OCI-LY7 (cell line): ENCODE measurements at regions not wholly inside any gene's neighbourhood (a gene's known extent, or its start where the extent isn't known, plus 50 kb on each side); places are given as distances from the start of the nearest gene placed in this dataset.

Source experiments
- BruUV-seq: library from RNA; stranded (reverse); fragments of 400-500 nt; replicated peaks from 2 replicates; lab custom pipeline; 2021; lab: Mats Ljungman, UMichigan
- CTCF ChIA-PET: fragments of 300-600 bp; sonication (Branson Sonifier 250); formaldehyde crosslinking; loops from one replicate; lab custom pipeline; 2022; ENCODE audit warnings: antibody characterized with exemption; ENCODE audit not compliant: unreplicated experiment; lab: Charles Lee
- POLR2A ChIA-PET: fragments of 300-600 bp; sonication (Branson Sonifier 250); formaldehyde crosslinking; loops from one replicate; lab custom pipeline; 2022; ENCODE audit warnings: antibody characterized with exemption; lab: Charles Lee
- DNase-seq: peaks from one replicate; pipeline ENCODE4 v3.0.0-alpha.2; 2015; ENCODE audit warnings: low spot score
- H2AFZ ChIP-seq: fragments of 200-600 bp; sonication (generic), shearing (Covaris generic); 2 replicates; pipeline ENCODE4 v1.6.1; 2014; ENCODE audit warnings: mild to moderate bottlenecking, antibody characterized with exemption, low read length, moderate library complexity
- H3K27ac ChIP-seq: fragments of 200-600 bp; sonication (generic); 2 replicates; pipeline ENCODE4 v1.5.1; 2014; ENCODE audit warnings: mixed run types, low read depth, mild to moderate bottlenecking, moderate library complexity, low read length, inconsistent platforms; ENCODE audit not compliant: poor library complexity, severe bottlenecking
- H3K36me3 ChIP-seq: fragments of 200-600 bp; sonication (generic); 2 replicates; pipeline ENCODE4 v1.6.1; 2014; ENCODE audit warnings: mild to moderate bottlenecking, antibody characterized with exemption, low read length, moderate library complexity, mixed read lengths; ENCODE audit not compliant: insufficient read depth
- H3K4me1 ChIP-seq: fragments of 200-600 bp; sonication (generic); 2 replicates; pipeline ENCODE4 v1.5.1; 2014; ENCODE audit warnings: mild to moderate bottlenecking, low read length; ENCODE audit not compliant: insufficient read depth, poor library complexity, severe bottlenecking
- H3K4me2 ChIP-seq: fragments of 200-600 bp; sonication (generic); 2 replicates; pipeline ENCODE4 v1.6.1; 2014; ENCODE audit warnings: mild to moderate bottlenecking, low read length
- H3K4me3 ChIP-seq: fragments of 200-600 bp; sonication (generic); 2 replicates; pipeline ENCODE4 v1.5.1; 2014; ENCODE audit warnings: mild to moderate bottlenecking, low read depth, low read length; ENCODE audit not compliant: poor library complexity, severe bottlenecking
- H3K79me2 ChIP-seq: fragments of 200-600 bp; sonication (generic); 2 replicates; pipeline ENCODE4 v1.6.1; 2016; ENCODE audit warnings: low read depth, mild to moderate bottlenecking, low read length, moderate library complexity, mixed read lengths; ENCODE audit not compliant: insufficient read depth
- H3K9me2 ChIP-seq: fragments of 200-600 bp; sonication (generic); 2 replicates; pipeline ENCODE4 v1.6.1; 2016; ENCODE audit warnings: mild to moderate bottlenecking, low read length, mixed read lengths; ENCODE audit not compliant: insufficient read depth
- H3K9me3 ChIP-seq: fragments of 200-600 bp; sonication (generic); 2 replicates; pipeline ENCODE4 v1.6.1; 2014; ENCODE audit warnings: mild to moderate bottlenecking, mixed run types, low read length, mixed read lengths
- H4K20me1 ChIP-seq: fragments of 200-600 bp; sonication (generic); 2 replicates; pipeline ENCODE4 v1.6.1; 2014; ENCODE audit warnings: mild to moderate bottlenecking, antibody characterized with exemption, low read length, moderate library complexity, mixed read lengths; ENCODE audit not compliant: insufficient read depth
- EZH2phosphoT487 ChIP-seq: fragments of 200-600 bp; sonication (generic); IDR thresholded peaks from 2 replicates; pipeline ENCODE4 v1.6.1; 2018; ENCODE audit warnings: low read depth, borderline replicate concordance, mild to moderate bottlenecking, mixed run types, antibody characterized with exemption, low read length, moderate library complexity, mixed read lengths
- intact Hi-C: fragments of 100-400 bp; cut with micrococcal nuclease; formaldehyde crosslinking; loops from one replicate; pipeline ENCODE4 v1.10.0; 2022; ENCODE audit not compliant: unreplicated experiment
- TF ChIP-seq, protein P1 (sequence below): fragments of 200-600 bp; sonication (generic); conservative IDR thresholded peaks from 2 replicates; pipeline ENCODE4 v1.5.1; 2014; ENCODE audit warnings: mild to moderate bottlenecking, antibody characterized with exemption, low read length, moderate library complexity, mixed read lengths

GRCh38 chr17:65393514-65393913 lies 167.9 kb downstream of the AXIN2 start:
- ChIA-PET POLR2A (no interaction called here), CTCF (no interaction called here)
- no peak overlapping the region for H2AFZ ChIP-seq
- no peaks in the 10 kb centered on the region for H3K36me3 ChIP-seq
- no peak for DNase-seq
- H3K9me3 ChIP-seq: no peaks in the 10 kb centered on the region
- no peak overlapping the region for H3K27ac ChIP-seq
- no peak overlapping the region for H3K4me3 ChIP-seq
- no TSS peak for BruUV-seq
- intact Hi-C loops: loop anchor here (10.0 kb wide), 1 partner anchor 59 kb away; no protein-coding TSS in a partner anchor
- no peaks in the 10 kb centered on the region for H3K9me2 ChIP-seq
- no peak overlapping the region for H3K4me2 ChIP-seq
- no peaks in the 10 kb centered on the region for H3K79me2 ChIP-seq
- no peaks in the 10 kb centered on the region for H4K20me1 ChIP-seq
- TF ChIP-seq EZH2phosphoT487: no peak
- TF ChIP-seq, protein P1, sequence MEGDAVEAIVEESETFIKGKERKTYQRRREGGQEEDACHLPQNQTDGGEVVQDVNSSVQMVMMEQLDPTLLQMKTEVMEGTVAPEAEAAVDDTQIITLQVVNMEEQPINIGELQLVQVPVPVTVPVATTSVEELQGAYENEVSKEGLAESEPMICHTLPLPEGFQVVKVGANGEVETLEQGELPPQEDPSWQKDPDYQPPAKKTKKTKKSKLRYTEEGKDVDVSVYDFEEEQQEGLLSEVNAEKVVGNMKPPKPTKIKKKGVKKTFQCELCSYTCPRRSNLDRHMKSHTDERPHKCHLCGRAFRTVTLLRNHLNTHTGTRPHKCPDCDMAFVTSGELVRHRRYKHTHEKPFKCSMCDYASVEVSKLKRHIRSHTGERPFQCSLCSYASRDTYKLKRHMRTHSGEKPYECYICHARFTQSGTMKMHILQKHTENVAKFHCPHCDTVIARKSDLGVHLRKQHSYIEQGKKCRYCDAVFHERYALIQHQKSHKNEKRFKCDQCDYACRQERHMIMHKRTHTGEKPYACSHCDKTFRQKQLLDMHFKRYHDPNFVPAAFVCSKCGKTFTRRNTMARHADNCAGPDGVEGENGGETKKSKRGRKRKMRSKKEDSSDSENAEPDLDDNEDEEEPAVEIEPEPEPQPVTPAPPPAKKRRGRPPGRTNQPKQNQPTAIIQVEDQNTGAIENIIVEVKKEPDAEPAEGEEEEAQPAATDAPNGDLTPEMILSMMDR: no peak
- H3K4me1 ChIP-seq: no peaks in the 10 kb centered on the region

- H3K9me3 ChIP-seq: no peaks in the 10 kb centered on the region
- H3K4me3 ChIP-seq: no peak overlapping the region
- no peak overlapping the region for H3K4me2 ChIP-seq
- H3K27ac ChIP-seq: no peak overlapping the region
- H2AFZ ChIP-seq: no peak overlapping the region
- no peaks in the 10 kb centered on the region for H3K9me2 ChIP-seq
- BruUV-seq: no TSS peak
- POLR2A ChIA-PET: no interaction called here
- intact Hi-C loops: loop anchor here (10.0 kb wide), 1 partner anchor 55 kb away; no protein-coding TSS in a partner anchor
- H3K36me3 ChIP-seq: no peaks in the 10 kb centered on the region
- H4K20me1 ChIP-seq: no peaks in the 10 kb centered on the region
- DNase-seq: no peak
- no peaks in the 10 kb centered on the region for H3K4me1 ChIP-seq
- H3K79me2 ChIP-seq: no peaks in the 10 kb centered on the region
- CTCF ChIA-PET: no interaction called here
- no peak for TF ChIP-seq EZH2phosphoT487
- TF ChIP-seq, protein P1: no peak
Observed at GRCh38 chr17:65389949-65390348, 171.5 kb downstream of the AXIN2 start.

DNA sequence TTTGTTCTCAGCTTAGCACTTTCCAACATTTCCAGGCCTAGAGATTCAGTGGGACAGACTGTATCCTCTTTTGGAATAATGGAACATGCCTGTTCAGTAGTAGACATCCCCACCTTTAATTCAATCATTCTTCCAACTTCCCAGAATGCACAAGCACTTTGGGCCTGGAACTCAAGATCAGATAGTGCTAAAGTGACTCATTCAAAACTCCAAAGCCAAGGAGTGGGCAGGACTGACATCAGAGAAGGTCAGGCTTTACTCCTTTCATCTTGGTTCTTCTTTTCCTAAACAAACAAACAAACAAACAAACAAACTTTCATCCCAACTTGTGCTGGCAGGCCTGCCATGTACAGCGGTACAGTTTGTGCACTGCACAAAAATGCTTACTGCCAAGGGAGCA lies 172.0 kb downstream of the AXIN2 start:
- Histone ChIP-seq H3K9me3 (no peaks in the 10 kb centered on the region), H4K20me1 (no peaks in the 10 kb centered on the region), H3K4me3 (no peak overlapping the region), H2AFZ (no peak overlapping the region), H3K36me3 (no peaks in the 10 kb centered on the region), H3K27ac (no peak overlapping the region), H3K4me2 (no peak overlapping the region), H3K9me2 (no peaks in the 10 kb centered on the region), H3K4me1 (no peaks in the 10 kb centered on the region), H3K79me2 (no peaks in the 10 kb centered on the region)
- CTCF ChIA-PET: no interaction called here
- DNase-seq: no peak
- no peak for TF ChIP-seq EZH2phosphoT487
- TF ChIP-seq, protein P1: no peak
- no TSS peak for BruUV-seq
- POLR2A ChIA-PET: no interaction called here
- intact Hi-C loops: no loop called here
